Amniotic epithelial cell (primary cell): ENCODE measurements at regions not wholly inside any gene's neighbourhood (a gene's known extent, or its start where the extent isn't known, plus 50 kb on each side); places are given as distances from the start of the nearest gene placed in this dataset.
A peak's percentile ranks its signal among the peaks of the same experiment; 100 is the strongest.

Experiments used
- DNase-seq: peaks from one replicate; pipeline ENCODE4 v3.0.0-alpha.2; 2010; ENCODE audit warnings: low read depth

DNA sequence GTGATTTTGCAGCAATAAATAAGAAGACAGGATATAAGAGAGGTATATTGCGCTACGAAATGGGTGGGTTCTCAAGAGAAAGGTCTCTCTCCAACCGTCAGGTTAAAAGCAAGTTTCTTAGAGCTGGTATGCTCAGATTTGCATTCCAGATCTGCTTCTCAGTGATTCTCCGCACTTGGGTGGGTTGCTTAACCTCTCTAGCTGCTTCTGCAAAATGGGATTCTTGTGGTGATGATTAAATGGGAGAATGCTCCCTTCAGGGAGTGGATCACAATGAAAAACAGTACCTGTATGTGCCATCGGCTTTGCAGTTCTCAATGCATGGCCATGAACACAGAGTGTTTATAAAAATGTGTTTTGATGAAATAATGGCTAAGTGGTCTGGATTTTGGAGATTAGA lies 477.7 kb downstream of the TNS1 start:
- peak; percentile 51 for DNase-seq

DNA sequence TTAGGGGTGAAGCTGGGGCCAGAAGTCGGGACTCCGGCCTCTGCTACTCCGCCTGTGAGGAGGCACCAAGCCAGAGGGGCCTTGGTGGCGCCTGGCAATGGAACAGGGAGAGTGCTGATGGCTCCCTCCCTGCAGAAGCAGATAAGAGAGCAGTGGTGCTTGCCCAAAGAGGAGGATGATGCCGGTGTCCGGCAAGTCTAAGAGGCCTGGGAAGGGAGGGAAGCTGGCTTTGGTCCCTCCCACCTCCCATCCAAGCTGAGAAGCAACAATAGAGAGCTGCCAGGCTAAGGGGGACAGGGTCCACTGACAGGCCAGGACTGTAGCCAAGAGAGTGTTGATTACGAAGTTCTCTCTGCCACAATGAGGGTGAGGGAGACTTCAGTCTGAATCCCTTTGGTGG lies 479.5 kb downstream of the TNS1 start:
- no peak for DNase-seq

DNA sequence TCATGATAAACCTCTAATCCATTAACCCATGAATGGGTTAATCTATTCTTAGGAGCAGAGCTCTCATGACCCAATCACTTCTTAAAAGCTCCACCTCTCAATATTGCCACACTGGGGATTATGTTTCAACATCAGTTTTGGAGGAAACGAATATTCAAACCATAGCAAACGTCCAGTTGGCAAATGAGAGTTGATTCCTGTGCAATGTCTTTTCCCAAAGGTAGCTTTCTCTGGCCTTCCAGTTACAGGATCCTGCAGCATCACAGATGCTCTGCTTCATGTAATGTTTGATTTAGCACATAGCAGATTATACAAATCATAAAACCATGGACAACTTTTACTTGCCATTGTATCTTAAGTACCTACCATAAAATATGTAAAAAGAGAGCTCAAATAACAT lies 481.0 kb downstream of the TNS1 start:
- no peak for DNase-seq

DNA sequence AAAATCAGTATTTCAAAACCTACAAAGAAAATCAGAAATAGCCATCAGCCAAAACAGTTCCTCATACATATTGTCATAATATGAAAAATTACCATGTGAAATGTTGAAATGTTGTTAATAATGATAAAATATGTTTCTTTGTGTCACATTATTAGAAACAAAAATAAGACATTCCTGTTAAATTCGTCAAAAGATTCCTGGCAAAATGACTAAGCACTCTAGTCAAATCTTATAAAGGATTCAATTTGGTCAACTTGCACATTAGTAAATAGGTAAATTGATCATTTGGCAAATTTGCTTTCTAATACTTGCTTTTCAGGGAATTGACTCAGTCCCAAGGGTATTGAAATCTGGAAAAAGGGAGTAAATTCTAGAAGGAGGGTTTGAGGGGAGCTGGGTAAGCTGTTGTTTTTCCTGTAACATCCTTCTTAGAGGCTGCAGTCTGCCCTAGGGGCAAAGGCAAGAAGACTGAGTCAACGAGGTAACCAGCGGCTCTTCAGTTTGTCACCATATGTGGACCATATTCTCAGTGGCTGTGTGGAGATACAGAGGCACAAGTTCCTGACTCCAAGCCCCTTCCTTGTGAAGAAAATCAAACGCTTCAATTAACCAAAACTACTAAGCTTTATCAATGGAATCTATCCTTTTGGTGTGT lies 482.3 kb downstream of the TNS1 start:
- DNase-seq: no peak

DNA sequence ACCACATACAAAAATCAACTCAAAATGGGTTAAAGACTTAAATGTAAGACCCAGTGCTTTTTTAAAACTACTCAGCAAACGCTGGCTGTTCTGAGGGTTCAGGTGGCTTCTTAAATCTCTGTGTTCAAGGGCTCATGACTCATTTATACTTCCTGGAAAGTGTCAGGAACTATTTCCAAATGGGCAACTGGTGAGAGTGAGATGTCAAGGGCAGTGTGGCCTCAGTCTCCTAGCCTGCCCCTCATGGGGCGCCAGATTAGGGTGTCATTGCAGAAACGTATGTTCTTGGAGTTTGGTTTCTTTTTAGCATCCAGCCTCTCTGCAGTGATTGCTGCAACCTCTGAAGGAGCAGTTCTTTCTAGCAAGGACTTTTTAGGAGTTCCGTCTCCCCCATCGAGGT lies 485.4 kb downstream of the TNS1 start:
- no peak for DNase-seq

DNA sequence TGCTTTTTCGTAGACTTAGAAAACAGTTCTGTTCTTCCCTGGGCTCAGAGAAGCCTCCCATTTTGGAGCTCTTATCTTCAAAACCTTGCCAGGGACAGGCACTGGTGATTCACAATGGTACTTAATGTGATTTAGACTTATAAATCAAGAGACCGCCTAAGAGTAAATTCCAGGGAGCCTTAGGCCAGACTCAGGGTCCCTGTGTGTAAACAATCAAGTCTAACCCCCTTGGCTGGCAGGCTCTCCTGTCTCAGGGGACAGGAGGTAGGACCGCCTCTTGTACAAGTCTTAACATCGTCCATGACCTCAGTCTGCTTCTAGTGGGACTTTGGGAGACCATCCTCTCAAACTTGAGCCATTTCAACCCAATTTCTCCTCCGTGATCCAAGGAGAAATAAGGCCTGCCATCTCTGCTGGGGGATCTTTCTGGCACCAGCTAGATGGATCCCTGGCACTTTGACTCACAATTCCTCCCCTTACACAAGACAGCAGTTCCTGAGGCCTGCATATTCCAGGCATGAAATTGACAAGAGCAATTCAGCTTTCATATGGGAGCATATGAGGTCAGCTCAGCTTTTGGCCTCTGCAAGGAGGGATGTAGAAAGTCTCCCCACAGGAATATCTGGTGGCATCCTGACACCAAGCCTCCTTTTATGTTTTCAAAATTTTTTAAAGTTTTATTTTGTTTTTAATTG lies 487.0 kb downstream of the TNS1 start:
- no peak for DNase-seq

DNA sequence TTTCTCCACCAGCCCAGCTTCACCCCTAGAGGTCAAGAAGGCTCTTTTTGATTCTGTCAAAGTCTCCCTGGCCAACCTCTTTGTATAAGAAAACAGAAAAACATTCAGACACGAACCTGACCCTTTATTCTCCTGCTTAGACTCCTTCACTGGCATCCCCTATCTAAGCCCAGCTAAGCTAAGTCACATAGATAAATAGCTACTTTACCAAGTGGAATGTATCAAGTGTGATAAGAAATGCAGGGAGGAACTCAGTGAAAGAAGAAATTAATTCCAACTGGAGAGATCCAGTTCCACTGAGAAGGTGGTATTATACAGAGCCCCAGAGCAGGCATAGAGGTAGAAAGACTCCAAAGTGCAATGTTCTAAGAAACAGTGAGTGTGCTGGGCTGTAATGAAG lies 489.5 kb downstream of the TNS1 start:
- DNase-seq: peak; percentile 66

DNA sequence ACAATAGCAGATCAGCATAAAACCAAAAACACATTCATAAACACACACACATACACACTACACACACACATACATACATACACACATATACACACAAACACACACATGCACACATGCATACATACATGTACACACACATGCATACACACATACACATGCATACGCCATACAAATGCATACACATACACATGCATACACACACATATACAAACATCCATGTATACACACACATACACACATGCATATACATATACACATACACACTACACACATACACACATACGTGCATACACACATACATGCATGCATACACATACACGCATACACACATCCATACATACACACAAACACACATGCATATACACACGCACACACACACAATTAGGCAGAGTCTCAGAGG lies 490.1 kb downstream of the TNS1 start:
- no peak for DNase-seq

DNA sequence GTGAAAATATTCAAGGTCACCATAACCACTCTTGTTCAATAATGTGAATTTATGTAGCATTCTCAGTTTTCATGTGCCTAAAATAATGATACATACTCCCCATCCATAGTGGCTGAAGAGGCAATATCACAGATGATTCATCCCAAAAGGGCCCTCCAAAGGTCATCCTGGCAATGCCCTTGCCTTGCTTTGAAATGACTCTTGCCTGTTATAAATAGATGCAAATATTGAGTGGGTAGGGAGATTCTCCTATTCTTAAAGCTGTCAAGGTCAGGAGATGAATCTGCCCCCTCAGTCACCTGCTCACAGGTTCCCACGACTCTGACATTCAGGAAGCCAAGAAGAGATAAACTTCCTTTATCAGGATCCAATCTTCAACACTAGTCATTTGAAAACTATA lies 490.5 kb downstream of the TNS1 start:
- no peak for DNase-seq

DNA sequence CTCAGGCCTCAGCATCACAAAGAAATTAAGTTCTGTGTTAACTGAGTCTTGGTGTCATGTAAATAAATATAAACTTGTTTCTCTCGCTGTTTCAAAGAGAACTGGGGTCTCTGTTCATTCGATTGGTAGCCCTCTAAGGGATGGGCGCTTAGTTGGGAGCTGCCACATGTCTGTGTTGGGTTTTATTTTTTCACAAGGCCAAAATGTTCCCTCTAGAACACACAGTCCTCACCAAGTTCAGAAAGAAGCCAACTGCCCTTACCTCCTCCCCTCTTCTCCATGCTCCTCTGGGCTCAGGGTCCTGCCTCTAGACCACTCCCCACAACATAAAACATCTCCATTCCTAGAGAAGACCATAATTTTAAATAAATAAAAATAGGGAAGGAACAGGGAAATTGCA lies 490.9 kb downstream of the TNS1 start:
- no peak for DNase-seq

DNA sequence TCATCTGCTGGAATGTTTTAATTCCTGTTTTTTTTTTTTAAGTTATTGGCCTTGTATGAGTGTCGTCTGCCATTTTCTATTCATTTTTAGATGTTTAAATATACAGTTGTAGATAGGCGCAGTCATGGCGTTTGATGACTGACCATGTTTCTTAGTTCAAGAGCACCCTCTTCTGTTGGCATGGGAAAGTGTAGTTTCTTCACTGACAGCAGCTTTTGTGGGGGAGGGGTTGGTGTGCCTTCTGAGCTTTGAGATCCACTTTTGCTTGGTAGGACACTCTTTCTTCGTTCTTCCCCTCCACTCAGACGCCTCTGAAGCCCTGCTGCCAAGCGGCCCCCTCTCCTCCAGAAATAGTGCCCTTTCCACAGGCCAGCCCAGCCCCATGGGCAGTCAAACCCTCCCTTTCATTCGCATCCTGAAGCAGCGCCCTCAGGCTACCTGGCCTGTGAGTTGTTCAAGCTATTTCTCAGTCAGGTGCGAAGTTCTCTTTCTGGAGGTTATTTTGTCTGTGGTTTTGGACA lies 492.0 kb downstream of the TNS1 start:
- peak; percentile 83 for DNase-seq

DNA sequence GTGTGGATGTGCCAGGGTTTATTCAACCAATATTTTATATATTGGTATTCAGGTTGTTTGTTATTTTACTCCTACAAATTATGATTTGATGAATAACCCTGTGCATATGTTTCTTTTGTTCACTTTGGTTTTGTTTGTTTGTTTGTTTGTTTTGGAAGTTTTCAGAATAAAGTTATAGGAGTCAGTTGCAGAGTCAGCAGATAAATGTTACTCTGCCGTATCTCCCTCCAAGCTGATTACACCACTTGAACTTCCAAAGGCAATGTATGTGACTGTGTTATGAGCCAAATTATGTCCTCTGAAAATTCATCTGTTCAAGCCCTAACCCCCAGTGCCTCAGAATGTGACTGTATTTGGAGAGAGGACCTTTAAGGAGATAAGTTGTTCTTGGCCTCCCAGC lies 497.5 kb downstream of the TNS1 start:
- DNase-seq: no peak

DNA sequence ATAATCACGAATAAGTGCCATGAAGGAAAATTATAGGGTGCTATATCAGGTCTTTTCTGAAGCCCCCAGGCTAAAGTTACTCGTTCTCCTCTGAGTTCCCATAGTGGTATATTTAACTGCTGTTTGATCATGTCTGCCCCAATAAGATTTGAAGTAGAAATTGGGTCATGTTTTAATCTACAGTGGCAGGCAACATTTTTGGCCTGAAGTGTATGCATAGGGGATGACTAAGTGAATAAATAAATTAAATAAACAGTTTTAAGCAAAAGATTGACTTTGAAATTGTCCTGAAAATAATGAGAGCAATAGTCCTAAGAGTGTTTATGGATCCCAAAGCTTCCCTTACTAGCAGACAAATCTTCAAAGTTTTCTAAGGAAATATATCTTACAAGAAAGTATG lies 500.9 kb downstream of the TNS1 start:
- no peak for DNase-seq

DNA sequence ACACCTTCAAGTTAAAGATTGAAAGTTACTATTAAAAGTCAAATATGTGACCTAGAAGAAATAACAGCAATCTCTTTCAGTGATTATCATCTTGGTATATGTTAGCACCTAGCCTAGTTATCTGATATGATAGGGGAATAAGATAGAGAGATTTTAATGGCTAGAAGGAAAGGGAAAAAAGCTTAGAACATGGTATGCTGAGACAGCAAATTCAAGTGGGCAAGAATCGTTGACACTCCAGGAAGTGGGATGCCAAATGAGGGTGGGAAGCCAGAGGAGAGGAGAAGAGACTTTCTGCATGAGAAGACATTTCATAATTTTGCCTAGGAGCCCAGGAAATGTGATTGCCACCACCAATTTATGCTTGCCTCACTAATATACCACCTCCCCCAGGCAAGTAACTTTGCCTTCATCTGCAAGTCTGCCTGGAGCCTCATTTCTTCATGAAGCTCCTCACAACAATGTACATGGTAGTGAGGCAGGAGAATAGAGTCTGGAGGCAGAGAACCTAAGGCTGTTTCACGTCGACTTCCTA lies 504.9 kb downstream of the TNS1 start:
- no peak for DNase-seq

DNA sequence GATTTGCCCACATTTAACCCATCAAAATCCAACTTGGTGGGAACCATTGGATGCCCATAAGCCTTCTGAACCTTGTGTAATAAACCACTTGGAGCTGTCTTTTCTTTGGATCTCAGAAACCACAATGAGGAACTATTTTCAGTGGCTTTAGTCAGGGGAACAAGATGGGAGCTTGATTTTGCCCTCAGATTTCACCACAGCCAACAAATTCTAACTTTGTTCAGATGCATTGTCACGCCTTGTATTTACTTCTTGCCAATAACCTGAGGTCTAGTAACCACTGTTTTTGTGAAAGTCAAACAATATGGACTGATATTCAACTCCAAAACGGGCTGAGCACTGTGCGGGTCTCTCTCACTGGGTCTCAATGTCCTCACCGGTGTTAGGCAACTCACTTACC lies 508.2 kb downstream of the TNS1 start:
- DNase-seq: no peak

DNA sequence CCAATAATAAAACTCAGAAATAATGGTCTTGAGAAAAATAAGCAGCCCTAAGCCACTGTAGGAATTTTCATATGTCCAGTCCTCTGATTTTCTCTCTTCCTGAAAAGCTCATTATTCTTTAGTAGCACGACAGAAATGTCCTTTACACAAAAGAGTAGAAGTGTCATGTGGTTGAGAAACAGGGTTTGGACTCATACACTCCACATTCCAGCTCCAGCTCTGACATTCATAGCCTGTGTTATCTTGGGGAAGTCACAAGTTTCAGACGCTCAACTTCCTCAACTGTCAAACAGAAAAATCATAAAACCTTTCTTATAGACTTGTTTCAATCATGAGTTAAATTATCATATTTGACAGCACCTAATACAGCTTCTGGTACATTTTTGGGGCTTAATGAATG lies 511.5 kb downstream of the TNS1 start:
- DNase-seq: no peak

DNA sequence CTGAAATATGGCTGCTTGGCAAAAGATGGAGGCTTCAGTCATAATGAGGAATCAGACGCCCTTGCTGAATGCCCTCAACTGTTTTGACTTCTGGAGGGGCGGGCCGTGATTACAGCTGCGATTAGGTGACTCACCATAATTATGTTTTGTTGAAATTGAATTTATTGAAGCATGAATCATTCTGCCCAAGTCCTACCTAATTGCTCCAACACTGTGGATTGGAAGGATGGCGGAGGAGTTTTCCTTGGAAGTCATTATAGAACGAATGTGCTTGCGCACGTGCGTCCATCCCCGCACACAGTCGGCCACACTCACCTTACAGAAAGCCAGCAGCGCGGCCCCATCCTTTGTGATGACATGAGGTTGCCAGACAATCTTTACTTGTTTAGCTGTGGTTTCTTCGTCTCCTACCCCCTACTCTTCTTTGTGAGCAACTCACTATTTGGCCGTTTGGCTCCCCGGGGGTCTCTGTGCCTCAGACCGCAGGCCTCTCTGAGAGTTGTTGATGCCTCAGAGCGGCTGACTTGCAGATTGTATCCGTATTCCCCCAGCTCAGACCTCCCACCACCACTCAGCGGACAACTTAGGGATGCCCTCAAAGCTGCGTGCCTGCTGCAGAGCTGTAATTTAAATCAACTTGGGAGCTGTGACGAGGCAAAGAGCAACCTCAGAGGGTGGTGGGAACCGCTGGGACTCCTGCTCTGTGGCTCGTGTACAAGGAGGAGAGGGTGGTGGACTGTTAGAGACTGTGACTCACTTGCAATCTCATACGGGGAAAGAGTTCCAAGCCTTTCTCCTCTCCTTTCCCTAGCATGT lies 513.4 kb downstream of the TNS1 start:
- DNase-seq: no peak

DNA sequence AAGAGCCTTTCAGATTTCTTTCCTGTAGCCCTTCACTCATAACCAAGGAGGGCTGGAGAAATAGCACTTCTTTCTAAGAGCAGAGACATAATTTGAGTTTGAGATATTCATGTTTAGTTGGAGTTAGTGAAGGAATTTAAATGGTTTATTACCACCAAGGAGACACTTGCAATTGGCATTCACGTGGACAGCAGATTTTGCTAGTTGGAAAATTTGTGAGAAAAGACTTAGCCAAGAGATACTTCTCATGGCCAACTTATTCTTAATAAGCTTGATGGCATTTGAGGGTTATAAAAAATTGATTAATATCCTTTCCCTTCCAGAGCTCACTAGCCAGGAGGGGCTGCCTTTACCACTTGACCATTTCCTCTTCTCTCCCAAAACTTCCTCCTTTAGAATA lies 518.7 kb downstream of the TNS1 start:
- DNase-seq: no peak

DNA sequence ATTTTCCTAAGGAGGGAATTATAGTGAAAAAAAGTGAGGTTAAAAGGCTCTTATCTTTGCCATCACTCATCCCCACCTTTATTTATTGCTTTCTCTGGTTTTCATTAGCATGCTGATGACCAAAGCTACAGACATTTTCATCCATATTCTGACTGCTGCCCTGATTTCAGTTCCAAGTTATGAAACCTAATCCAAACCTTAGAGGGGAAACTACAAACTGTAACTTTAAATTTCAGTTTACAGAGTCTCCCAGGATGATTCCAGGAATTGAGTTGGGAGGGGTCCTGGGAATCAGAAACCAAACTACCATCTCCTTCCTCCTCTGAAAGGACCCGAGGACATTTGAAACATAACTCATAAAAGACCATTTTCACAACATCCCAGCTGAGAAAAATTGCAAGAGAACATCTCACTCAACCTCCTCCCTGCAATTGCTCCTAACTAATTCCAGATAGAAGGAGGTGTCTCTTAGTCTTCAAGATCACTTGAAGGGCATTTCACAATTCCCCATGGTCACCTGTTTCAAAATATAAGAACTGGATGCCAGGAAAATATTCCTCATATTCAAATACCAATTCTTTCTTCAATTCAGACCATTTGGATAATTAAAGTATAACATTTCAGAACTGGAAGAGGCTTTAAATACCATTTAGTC lies 520.6 kb downstream of the TNS1 start:
- no peak for DNase-seq

DNA sequence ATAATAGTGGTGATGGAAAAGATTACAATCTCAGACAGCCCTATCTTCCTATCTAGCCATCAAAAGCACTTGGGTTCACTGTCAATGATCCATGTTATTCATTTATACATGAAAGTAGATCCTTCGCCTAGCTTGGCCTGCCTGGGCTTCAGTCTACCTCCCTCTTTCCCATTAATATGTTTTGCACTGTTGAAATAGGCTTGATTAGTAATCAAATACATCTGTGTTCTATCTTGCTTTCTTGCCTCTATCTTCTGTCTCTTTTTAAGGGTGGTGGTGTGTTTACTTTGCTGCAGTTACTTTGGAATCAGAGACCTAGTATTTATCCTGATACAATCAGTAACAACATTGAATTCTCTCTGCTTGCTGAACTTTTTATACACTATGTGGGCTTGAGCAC lies 521.2 kb downstream of the TNS1 start:
- no peak for DNase-seq

DNA sequence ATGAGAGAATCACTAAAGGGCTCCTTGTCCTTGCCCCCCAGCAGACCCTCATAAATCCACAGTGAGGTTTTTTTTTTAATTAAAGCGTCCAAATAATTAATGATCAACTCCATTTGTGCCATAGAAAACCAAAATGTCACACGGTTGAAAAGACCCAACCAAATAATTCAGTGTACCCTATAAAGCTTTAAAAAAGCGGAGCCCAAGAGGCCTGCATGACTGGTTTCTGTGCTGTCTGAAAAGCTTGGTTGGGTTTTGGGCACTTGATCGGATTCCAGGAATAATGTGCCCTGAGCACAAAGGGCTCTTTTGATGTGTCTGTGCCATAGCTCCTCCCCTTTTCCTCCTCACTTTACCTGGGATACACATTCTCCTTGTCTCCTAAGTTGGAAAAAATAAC lies 523.2 kb downstream of the TNS1 start:
- no peak for DNase-seq

DNA sequence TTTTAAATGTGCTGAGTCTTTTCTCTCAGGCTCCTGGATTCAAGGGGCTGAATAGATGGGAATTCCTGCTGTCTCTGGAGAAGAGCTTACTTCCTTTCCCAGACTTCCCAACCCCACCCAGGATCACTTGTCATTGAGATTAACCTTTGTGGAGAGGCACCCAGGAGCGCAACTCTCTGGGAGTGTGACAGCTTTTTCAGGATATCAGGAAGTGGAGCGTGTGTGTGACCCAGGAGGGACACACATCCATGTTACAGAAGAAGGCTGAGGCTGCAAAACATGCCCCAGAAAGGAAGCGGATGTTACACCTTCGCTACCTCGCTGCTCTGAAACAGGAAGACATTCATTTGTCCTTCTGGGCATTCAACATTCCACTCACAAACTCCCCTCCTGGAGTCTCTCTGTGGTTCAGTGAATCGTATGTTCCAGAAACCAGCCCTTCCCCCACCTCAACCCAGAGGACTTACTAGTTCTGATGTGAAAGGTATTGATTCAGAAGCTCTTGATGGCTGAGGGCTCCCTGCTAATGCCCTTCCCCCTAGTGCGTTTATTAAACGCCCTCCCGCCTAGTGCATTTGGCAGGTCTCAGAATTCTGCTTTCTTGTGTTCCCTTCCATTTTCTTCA lies 523.9 kb downstream of the TNS1 start:
- DNase-seq: no peak
